Mesenchymal stem cell (in vitro differentiated cells and primary cell): ENCODE measurements at regions not wholly inside any gene's neighbourhood (a gene's known extent, or its start where the extent isn't known, plus 50 kb on each side); places are given as distances from the start of the nearest gene placed in this dataset.

Experiments
- DNase-seq: peaks from one replicate; pipeline ENCODE4 v3.0.0-alpha.2; 2013
- H2AFZ ChIP-seq: one replicate; pipeline ENCODE4 v1.6.1; 2013; ENCODE audit warnings: low read depth, mild to moderate bottlenecking, control low read depth, inconsistent platforms, low read length, moderate library complexity
- H2AK5ac ChIP-seq: 2 replicates; pipeline ENCODE4 v1.6.1; 2013; ENCODE audit warnings: low read length, moderate library complexity, mild to moderate bottlenecking, inconsistent platforms; ENCODE audit not compliant: severe bottlenecking
- H2BK120ac ChIP-seq: one replicate; pipeline ENCODE4 v1.6.1; 2013; ENCODE audit warnings: low read depth, mild to moderate bottlenecking, inconsistent platforms, low read length, moderate library complexity
- H2BK12ac ChIP-seq, 2 experiments: one replicate each; pipeline ENCODE4 v1.6.1; 2013; ENCODE audit warnings: inconsistent platforms in 2 of 2, low read length in 2 of 2, mild to moderate bottlenecking in 2 of 2, moderate library complexity in 2 of 2, control low read depth in 1 of 2
- H2BK15ac ChIP-seq: one replicate; pipeline ENCODE4 v1.6.1; 2013; ENCODE audit warnings: mild to moderate bottlenecking, low read depth, inconsistent platforms; ENCODE audit not compliant: poor library complexity, severe bottlenecking
- H2BK5ac ChIP-seq: 2 replicates; pipeline ENCODE4 v1.6.1; 2013; ENCODE audit warnings: low read depth, mild to moderate bottlenecking, low read length, control low read depth, inconsistent platforms; ENCODE audit not compliant: poor library complexity, severe bottlenecking
- H3K14ac ChIP-seq, 2 experiments: one replicate each; pipeline ENCODE4 v1.6.1; 2013; ENCODE audit warnings: inconsistent platforms in 2 of 2, low read length in 2 of 2, control low read depth in 1 of 2, mild to moderate bottlenecking in 1 of 2, moderate library complexity in 1 of 2
- H3K18ac ChIP-seq, 2 experiments: one replicate each; pipeline ENCODE4 v1.6.1; 2013; ENCODE audit warnings: inconsistent platforms in 2 of 2, low read length in 2 of 2, control low read depth in 1 of 2, low read depth in 1 of 2, mild to moderate bottlenecking in 1 of 2
- H3K23ac ChIP-seq, 2 experiments: one replicate each; pipeline ENCODE4 v1.6.1; 2013; ENCODE audit warnings: inconsistent platforms in 2 of 2, low read length in 2 of 2, mild to moderate bottlenecking in 2 of 2, moderate library complexity in 2 of 2, control low read depth in 1 of 2
- H3K27ac ChIP-seq: 2 replicates; pipeline ENCODE4 v1.5.1; 2013; ENCODE audit warnings: mild to moderate bottlenecking, moderate library complexity, low read length, control low read depth, inconsistent platforms; ENCODE audit not compliant: poor library complexity, severe bottlenecking
- H3K27me3 ChIP-seq, 2 experiments: 2 replicates each; pipeline versions ENCODE4 v1.6.1 to v1.7.0; 2013; ENCODE audit warnings: low read length in 2 of 2, mild to moderate bottlenecking in 2 of 2, moderate library complexity in 2 of 2, control low read depth in 1 of 2, inconsistent platforms in 1 of 2; ENCODE audit not compliant: control insufficient read depth in 1 of 2, insufficient read depth in 1 of 2
- H3K36me3 ChIP-seq, 2 experiments: 2 replicates each; pipeline versions ENCODE4 v1.6.1 to v1.7.0; 2013; ENCODE audit warnings: low read length in 2 of 2, control low read depth in 1 of 2, inconsistent platforms in 1 of 2, low read depth in 1 of 2, mild to moderate bottlenecking in 1 of 2; ENCODE audit not compliant: insufficient read depth in 2 of 2, control insufficient read depth in 1 of 2
- H3K4ac ChIP-seq, 2 experiments: one replicate each; pipeline ENCODE4 v1.6.1; 2013; ENCODE audit warnings: inconsistent platforms in 2 of 2, low read length in 2 of 2, mild to moderate bottlenecking in 2 of 2, moderate library complexity in 2 of 2, control low read depth in 1 of 2, low read depth in 1 of 2
- H3K4me1 ChIP-seq: 2 replicates; pipeline ENCODE4 v1.6.1; 2013; ENCODE audit warnings: low read depth, low read length, control low read depth; ENCODE audit not compliant: control insufficient read depth, insufficient read depth
- H3K4me2 ChIP-seq: 2 replicates; pipeline ENCODE4 v1.6.1; 2013; ENCODE audit warnings: low read length, mild to moderate bottlenecking, inconsistent platforms; ENCODE audit not compliant: poor library complexity, severe bottlenecking
- H3K4me3 ChIP-seq, 2 experiments: 2 replicates each; pipeline versions ENCODE4 v1.5.1 to v1.7.0; 2013; ENCODE audit warnings: low read length in 2 of 2, mild to moderate bottlenecking in 2 of 2, control low read depth in 1 of 2, low read depth in 1 of 2; ENCODE audit not compliant: insufficient read depth in 1 of 2
- H3K79me1 ChIP-seq: replicated peaks from 2 replicates; pipeline ENCODE4 v1.6.1; 2013; ENCODE audit warnings: mild to moderate bottlenecking, control low read depth, low read length, inconsistent platforms; ENCODE audit not compliant: poor library complexity, severe bottlenecking
- H3K9ac ChIP-seq: 2 replicates; pipeline ENCODE4 v1.7.0; 2013; ENCODE audit warnings: mild to moderate bottlenecking, low read length, moderate library complexity
- H3K9me3 ChIP-seq: 2 replicates; pipeline ENCODE4 v1.7.0; 2013; ENCODE audit warnings: mild to moderate bottlenecking, low read length; ENCODE audit not compliant: control insufficient read depth
- H4K8ac ChIP-seq: one replicate; pipeline ENCODE4 v1.6.1; 2013; ENCODE audit warnings: inconsistent platforms, mild to moderate bottlenecking, low read length, moderate library complexity
- H4K91ac ChIP-seq: one replicate; pipeline ENCODE4 v1.6.1; 2013; ENCODE audit warnings: mild to moderate bottlenecking, low read length, inconsistent platforms
- WGBS: methylation state at CpG from one replicate; pipeline ENCODE4 v1.1.7; 2013; ENCODE audit warnings: mixed read lengths; 5-methylcytosine and 5-hydroxymethylcytosine counted together

DNA sequence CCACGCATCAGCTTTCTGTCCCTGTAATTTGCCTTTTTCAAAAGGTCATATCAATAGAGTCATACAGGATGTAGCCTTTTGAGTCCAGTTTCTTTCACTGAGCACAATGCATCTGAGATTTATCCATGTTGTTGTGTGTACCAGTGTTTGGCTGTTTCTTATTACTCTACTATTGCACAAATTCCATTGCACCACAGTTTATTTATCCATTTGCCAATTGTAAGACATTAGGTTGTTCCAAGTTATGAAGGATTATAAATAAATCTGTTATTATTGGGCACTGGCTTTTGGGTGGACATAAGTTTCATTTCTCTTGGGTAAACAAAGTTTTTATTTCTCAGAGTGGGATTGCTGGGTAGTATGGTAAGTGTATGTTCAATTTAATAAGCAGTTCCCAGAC lies 68.3 kb upstream of the TBPL2 start:
- H3K36me3 ChIP-seq = no peaks in the 10 kb centered on the region
- WGBS = 100% methylated on average over 1 of the region's 1 CpG

DNA sequence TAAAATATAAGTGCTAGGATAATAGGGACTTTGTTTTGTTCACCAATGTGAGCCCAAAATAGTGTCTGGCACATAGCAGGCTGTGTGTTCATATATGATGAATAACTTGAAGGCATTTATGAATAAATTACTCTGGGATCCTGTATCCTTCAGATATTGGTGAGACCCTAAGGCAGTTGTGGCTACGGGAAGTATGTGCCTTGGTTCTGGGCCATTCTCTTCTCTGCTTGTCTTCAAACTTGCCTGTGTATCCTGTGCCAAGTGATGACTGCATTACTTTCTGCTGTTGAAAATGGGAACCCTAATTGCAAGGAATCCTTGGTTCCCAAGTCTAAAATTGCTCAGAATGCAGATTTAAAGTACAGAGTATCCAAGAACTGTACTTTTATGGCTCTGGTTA lies 67.6 kb upstream of the KTN1 start:
- no peaks in the 10 kb centered on the region for H3K27me3 ChIP-seq
- H2BK5ac ChIP-seq = no peak overlapping the region
- H4K91ac ChIP-seq = no peak overlapping the region
- H3K23ac ChIP-seq = no peak overlapping the region
- peak overlapping the region; percentile 61 for H2AK5ac ChIP-seq
- no peak overlapping the region for H3K14ac ChIP-seq
- no peak overlapping the region for H2BK12ac ChIP-seq
- no peak overlapping the region for H3K9ac ChIP-seq
- 97% methylated on average over 1 of the region's 1 CpG for WGBS
- no peak overlapping the region for H3K18ac ChIP-seq
- H4K8ac ChIP-seq = no peak overlapping the region
- no peak overlapping the region for H2BK15ac ChIP-seq
- no peak overlapping the region for H2BK120ac ChIP-seq
- peaks cover 3% of the 10 kb centered on the region for H3K9me3 ChIP-seq
- H3K4me3 ChIP-seq = no peak overlapping the region
- no peaks in the 10 kb centered on the region for H3K36me3 ChIP-seq
- no peak overlapping the region for H3K4me2 ChIP-seq
- no peak overlapping the region for H3K27ac ChIP-seq
- H3K4me1 ChIP-seq = peaks cover 7% of the 10 kb centered on the region
- no peak overlapping the region for H3K4ac ChIP-seq
- no peaks in the 10 kb centered on the region for H3K79me1 ChIP-seq
- H2AFZ ChIP-seq = no peak overlapping the region
- no peak for DNase-seq

More for the DNA sequence above, 68.3 kb upstream of the TBPL2 start:
- no peak overlapping the region for H3K9ac ChIP-seq
- no peak overlapping the region for H2BK15ac ChIP-seq
- no peak overlapping the region for H3K4ac ChIP-seq
- no peak overlapping the region for H3K14ac ChIP-seq
- peaks cover 3% of the 10 kb centered on the region for H3K9me3 ChIP-seq
- DNase-seq = no peak
- no peak overlapping the region for H2AFZ ChIP-seq
- no peaks in the 10 kb centered on the region for H3K27me3 ChIP-seq
- H4K8ac ChIP-seq = no peak overlapping the region
- H3K4me3 ChIP-seq = no peak overlapping the region
- no peak overlapping the region for H3K4me2 ChIP-seq
- H4K91ac ChIP-seq = no peak overlapping the region
- H2BK120ac ChIP-seq = no peak overlapping the region
- no peak overlapping the region for H2BK5ac ChIP-seq
- H3K23ac ChIP-seq = no peak overlapping the region
- H3K4me1 ChIP-seq = no peaks in the 10 kb centered on the region
- H3K18ac ChIP-seq = no peak overlapping the region
- no peak overlapping the region for H2BK12ac ChIP-seq
- H2AK5ac ChIP-seq = no peak overlapping the region
- H3K27ac ChIP-seq = no peak overlapping the region
- H3K79me1 ChIP-seq = no peaks in the 10 kb centered on the region

DNA sequence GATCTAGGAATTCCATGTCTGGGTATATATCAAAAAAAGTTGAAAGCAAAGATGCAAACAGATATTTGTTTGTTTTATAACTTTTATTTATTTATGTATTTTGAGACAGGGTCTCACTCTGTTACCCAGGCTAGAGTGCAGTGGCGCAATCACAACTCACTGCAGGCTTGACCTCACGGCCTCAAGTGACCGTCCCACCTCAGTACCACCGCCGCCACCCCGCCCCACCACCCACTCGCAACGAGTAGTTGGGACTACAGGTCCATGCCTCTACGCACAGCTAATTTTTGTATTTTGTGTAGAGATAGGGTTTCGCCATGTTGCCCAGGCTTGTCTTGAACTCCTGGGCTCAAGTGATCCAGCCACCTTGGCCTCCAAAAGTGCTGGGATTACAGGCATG lies 66.5 kb upstream of the KTN1 start:
- 98% methylated on average over 10 of the region's 10 CpGs for WGBS

DNA sequence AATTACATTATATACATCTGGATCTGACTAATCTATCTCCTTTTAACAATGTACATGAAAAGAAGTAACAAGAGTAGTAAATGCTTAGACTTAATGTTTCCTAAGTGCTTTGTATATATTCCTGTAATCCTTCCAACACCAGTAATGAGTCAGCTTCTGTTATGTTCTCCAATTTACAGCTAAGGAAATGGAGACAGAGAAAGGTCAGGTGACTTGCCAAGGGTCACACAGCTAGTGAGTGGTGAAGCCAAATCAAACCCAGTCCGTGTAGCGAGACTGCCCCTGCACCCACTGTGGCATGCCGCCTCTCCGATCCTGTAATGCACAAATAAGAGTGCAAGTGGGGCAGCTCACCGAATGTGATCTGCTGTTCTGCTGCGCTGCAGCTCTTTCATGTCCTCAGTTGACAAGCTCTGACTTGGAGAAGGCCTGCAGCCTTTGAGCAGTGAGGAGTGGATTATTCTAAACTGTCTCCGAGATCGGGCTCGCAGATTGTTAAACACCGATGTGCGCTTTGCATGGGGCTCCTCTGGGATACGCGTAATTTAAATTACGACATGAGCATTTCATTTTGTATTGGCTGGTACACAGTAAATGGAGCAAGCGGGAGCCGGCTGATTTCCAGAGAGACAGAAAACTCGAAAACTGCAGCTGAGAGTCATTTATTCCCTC lies 65.1 kb upstream of the KTN1 start:
- no peak overlapping the region for H2AK5ac ChIP-seq
- H3K4me3 ChIP-seq = peak overlapping the region in 1 of 2 experiments; percentile 63
- no peak overlapping the region for H2BK5ac ChIP-seq
- H3K14ac ChIP-seq = no peak overlapping the region
- no peak overlapping the region for H3K27ac ChIP-seq
- H2BK120ac ChIP-seq = peak overlapping the region; percentile 19
- 72% methylated on average over 17 of the region's 17 CpGs for WGBS
- peak overlapping the region; percentile 52 to 74 for H2BK12ac ChIP-seq
- no peak overlapping the region for H2BK15ac ChIP-seq
- peak overlapping the region; percentile 42 for H4K8ac ChIP-seq
- H2AFZ ChIP-seq = peak overlapping the region; percentile 43
- H3K36me3 ChIP-seq = no peaks in the 10 kb centered on the region
- peak overlapping the region in 1 of 2 experiments; percentile 75 for H3K18ac ChIP-seq
- no peaks in the 10 kb centered on the region for H3K27me3 ChIP-seq
- H3K4me2 ChIP-seq = no peak overlapping the region
- DNase-seq = peak; percentile 79
- no peak overlapping the region for H3K4ac ChIP-seq
- H3K4me1 ChIP-seq = peaks cover 7% of the 10 kb centered on the region
- H4K91ac ChIP-seq = no peak overlapping the region
- H3K9me3 ChIP-seq = peaks cover 3% of the 10 kb centered on the region
- no peak overlapping the region for H3K23ac ChIP-seq
- H3K79me1 ChIP-seq = no peaks in the 10 kb centered on the region
- H3K9ac ChIP-seq = peak overlapping the region; percentile 67

More for the DNA sequence above, 66.5 kb upstream of the KTN1 start:
- peaks cover 7% of the 10 kb centered on the region for H3K4me1 ChIP-seq
- peaks cover 3% of the 10 kb centered on the region for H3K9me3 ChIP-seq
- no peak overlapping the region for H3K27ac ChIP-seq
- H2AFZ ChIP-seq = no peak overlapping the region
- DNase-seq = no peak
- no peak overlapping the region for H3K23ac ChIP-seq
- H3K36me3 ChIP-seq = no peaks in the 10 kb centered on the region
- H3K9ac ChIP-seq = no peak overlapping the region
- peak overlapping the region in 1 of 2 experiments; percentile 24 for H3K18ac ChIP-seq
- no peak overlapping the region for H3K4me3 ChIP-seq
- H3K4ac ChIP-seq = no peak overlapping the region
- no peak overlapping the region for H2AK5ac ChIP-seq
- no peak overlapping the region for H2BK12ac ChIP-seq
- no peak overlapping the region for H2BK5ac ChIP-seq
- no peak overlapping the region for H4K8ac ChIP-seq
- H3K79me1 ChIP-seq = no peaks in the 10 kb centered on the region
- peak overlapping the region in 1 of 2 experiments; percentile 32 for H3K14ac ChIP-seq
- H3K4me2 ChIP-seq = no peak overlapping the region
- H2BK15ac ChIP-seq = no peak overlapping the region
- H4K91ac ChIP-seq = no peak overlapping the region
- H3K27me3 ChIP-seq = no peaks in the 10 kb centered on the region
- no peak overlapping the region for H2BK120ac ChIP-seq
